ENCODE measurements at regions not wholly inside any gene's neighbourhood (a gene's known extent, or its start where the extent isn't known, plus 50 kb on each side); places are given as distances from the start of the nearest gene placed in this dataset.

- TF ChIP-seq, protein P1, sequence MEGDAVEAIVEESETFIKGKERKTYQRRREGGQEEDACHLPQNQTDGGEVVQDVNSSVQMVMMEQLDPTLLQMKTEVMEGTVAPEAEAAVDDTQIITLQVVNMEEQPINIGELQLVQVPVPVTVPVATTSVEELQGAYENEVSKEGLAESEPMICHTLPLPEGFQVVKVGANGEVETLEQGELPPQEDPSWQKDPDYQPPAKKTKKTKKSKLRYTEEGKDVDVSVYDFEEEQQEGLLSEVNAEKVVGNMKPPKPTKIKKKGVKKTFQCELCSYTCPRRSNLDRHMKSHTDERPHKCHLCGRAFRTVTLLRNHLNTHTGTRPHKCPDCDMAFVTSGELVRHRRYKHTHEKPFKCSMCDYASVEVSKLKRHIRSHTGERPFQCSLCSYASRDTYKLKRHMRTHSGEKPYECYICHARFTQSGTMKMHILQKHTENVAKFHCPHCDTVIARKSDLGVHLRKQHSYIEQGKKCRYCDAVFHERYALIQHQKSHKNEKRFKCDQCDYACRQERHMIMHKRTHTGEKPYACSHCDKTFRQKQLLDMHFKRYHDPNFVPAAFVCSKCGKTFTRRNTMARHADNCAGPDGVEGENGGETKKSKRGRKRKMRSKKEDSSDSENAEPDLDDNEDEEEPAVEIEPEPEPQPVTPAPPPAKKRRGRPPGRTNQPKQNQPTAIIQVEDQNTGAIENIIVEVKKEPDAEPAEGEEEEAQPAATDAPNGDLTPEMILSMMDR (IDR thresholded peaks at IDR 0.05), result no peak
- no peak for TF ChIP-seq POLR2A (IDR thresholded peaks at IDR 0.05)
Measured at GRCh38 chr2:200087451-200087850, 132.1 kb downstream of the MAIP1 start.

All from uterus (tissue), 2 donors.